Immature natural killer cell (primary cell): ENCODE measurements at regions not wholly inside any gene's neighbourhood (a gene's known extent, or its start where the extent isn't known, plus 50 kb on each side); places are given as distances from the start of the nearest gene placed in this dataset.

Experiments
- DNase-seq, 3 donors: peaks; one replicate each; pipeline ENCODE4 v3.0.0; 2022; ENCODE audit warnings: mixed read lengths in 1 of 3
- H3K27ac Mint-ChIP-seq, 6 donors: one replicate each; pipeline ENCODE4 v1.8.0; 2020; ENCODE audit warnings: mixed read lengths in 6 of 6, mild to moderate bottlenecking in 5 of 6, inconsistent platforms in 4 of 6, moderate library complexity in 3 of 6
- H3K27me3 Mint-ChIP-seq, 3 donors: one replicate each; pipeline ENCODE4 v1.8.0; 2020 to 2021; ENCODE audit warnings: low read depth in 3 of 3, mild to moderate bottlenecking in 3 of 3, mixed read lengths in 3 of 3, moderate library complexity in 3 of 3, inconsistent platforms in 1 of 3
- H3K36me3 Mint-ChIP-seq, 3 donors: one replicate each; pipeline ENCODE4 v1.8.0; 2020; ENCODE audit warnings: mixed read lengths in 3 of 3, inconsistent platforms in 2 of 3, mild to moderate bottlenecking in 2 of 3
- H3K4me1 Mint-ChIP-seq, 2 donors: one replicate each; pipeline ENCODE4 v1.8.0; 2020; ENCODE audit warnings: inconsistent platforms in 2 of 2, mild to moderate bottlenecking in 2 of 2, mixed read lengths in 2 of 2, moderate library complexity in 1 of 2
- H3K4me3 Mint-ChIP-seq, 5 donors: one replicate each; pipeline ENCODE4 v1.8.0; 2020; ENCODE audit warnings: mild to moderate bottlenecking in 5 of 5, mixed read lengths in 5 of 5, inconsistent platforms in 3 of 5, moderate library complexity in 3 of 5
- H3K9me3 Mint-ChIP-seq, 6 donors: one replicate each; pipeline ENCODE4 v1.8.0; 2020; ENCODE audit warnings: mild to moderate bottlenecking in 6 of 6, mixed read lengths in 6 of 6, inconsistent platforms in 4 of 6, moderate library complexity in 3 of 6

DNA sequence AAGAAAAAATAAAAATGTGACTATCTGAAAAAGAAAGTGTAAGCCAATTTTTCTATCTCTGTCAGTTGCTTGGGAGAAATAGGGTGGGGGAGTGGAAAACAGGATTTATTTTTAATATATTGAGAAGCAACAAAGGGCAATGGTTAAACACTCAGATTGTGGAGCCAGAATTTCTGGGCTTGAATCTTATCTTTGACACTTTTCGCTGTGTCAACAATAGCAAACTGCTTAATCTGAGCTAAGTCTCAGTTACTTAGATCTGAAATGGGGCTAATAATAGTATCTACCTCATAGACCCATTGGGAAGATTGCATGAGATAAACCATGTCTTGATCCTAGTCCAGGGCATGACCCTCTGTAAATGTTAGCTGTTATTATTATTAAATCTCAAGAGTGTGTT is 468.1 kb downstream of the ADGRL2 start:
- no peak for DNase-seq

DNA sequence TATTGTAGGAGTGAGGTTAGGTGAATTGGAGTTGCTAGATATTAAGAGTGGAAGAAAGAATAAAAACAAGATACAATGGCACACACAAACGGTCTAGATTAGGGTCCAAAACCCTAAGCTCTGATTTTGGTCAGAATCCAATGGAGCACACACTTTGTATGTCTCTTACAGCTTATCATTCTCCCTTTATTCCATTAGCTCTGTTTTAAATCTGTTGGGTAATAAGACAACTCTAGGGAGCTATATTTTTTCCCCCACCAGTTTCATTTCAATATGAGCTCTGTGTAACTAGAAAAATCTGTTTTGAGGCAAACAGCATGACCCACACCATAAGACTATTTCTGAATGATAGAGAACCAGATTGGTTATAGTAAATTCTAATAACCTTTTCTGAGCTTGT is 465.6 kb downstream of the ADGRL2 start:
- H3K9me3 Mint-ChIP-seq, result peaks cover 3 to 28% (median 8%) of the 10 kb centered on the region in 6 donors
- no peak overlapping the region for H3K27ac Mint-ChIP-seq
- H3K4me1 Mint-ChIP-seq, result no peaks in the 10 kb centered on the region
- H3K36me3 Mint-ChIP-seq, result no peaks in the 10 kb centered on the region
- peaks cover 0 to 2% (median 0%) of the 10 kb centered on the region in 3 donors for H3K27me3 Mint-ChIP-seq
- no peak for DNase-seq
- H3K4me3 Mint-ChIP-seq, result no peak overlapping the region

More for the DNA sequence above, 468.1 kb downstream of the ADGRL2 start:
- Mint-ChIP-seq H3K4me3 (no peak overlapping the region), H3K27ac (no peak overlapping the region), H3K36me3 (no peaks in the 10 kb centered on the region), H3K4me1 (no peaks in the 10 kb centered on the region), H3K9me3 (peaks cover 3 to 23% (median 7%) of the 10 kb centered on the region in 6 donors), H3K27me3 (peaks cover 0 to 2% (median 0%) of the 10 kb centered on the region in 3 donors)

DNA sequence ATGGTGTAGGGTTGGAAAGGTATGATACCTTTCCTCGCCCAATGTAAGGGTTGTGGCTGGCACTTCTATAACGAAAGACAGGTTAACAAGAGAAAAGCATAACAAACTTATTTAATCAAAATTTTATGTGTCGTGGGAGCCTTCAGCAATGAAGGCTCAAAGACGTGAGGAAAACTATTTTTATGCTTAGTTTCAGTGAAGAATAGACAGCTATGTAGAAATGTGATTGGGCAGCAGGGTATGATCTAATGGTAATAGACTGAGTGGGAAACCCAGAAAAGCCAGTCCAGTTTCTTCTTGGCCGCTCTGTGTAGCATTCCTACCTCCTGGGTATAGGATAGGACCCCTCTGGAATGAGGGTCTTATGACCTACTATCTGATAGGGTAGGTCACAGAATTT is 464.7 kb downstream of the ADGRL2 start:
- peaks cover 2 to 30% (median 9%) of the 10 kb centered on the region in 6 donors for H3K9me3 Mint-ChIP-seq
- peaks cover 0 to 2% (median 0%) of the 10 kb centered on the region in 3 donors for H3K27me3 Mint-ChIP-seq
- no peaks in the 10 kb centered on the region for H3K4me1 Mint-ChIP-seq
- H3K36me3 Mint-ChIP-seq, result no peaks in the 10 kb centered on the region
- H3K4me3 Mint-ChIP-seq, result no peak overlapping the region
- H3K27ac Mint-ChIP-seq, result no peak overlapping the region
- no peak for DNase-seq

DNA sequence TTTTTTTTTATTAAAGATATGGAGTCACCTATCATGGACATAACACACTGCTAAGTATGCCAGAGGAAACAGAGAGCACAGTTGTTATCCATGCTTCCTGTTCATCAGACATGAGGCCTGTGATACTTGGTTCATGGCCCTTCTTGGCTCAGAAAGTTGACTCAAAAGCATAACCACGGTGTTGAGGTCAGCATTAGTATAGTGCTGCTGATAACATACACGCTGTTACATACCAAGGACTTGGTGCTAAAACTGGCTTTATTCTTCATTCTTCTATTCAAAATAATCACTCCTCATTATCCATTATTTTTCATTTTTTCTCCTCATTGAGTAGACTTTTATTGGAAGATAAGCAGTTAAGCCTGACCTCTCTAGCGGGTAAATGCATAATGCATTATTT is 464.1 kb downstream of the ADGRL2 start:
- Mint-ChIP-seq H3K4me1 (no peaks in the 10 kb centered on the region), H3K36me3 (no peaks in the 10 kb centered on the region)

DNA sequence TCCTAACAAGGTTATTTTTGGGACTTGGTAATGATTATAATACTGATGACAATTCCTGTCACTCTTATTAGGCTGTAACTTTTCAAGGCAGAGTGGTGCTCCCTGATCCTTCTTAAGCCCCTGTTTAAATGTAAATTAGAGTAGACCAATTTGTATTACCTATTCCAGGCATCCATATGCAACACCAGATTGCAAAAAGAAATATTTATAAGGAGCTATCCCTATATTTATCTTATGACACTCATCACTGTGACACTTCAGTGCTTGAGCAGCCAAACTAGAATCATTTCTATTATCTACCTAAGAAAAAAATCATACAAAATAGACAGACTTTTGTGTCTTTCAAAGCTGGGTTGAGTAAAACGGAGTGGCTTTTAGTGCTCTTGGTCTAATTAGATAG is 462.7 kb downstream of the ADGRL2 start:
- no peaks in the 10 kb centered on the region for H3K4me1 Mint-ChIP-seq

More for the DNA sequence above, 464.1 kb downstream of the ADGRL2 start:
- H3K27ac Mint-ChIP-seq, result no peak overlapping the region
- H3K27me3 Mint-ChIP-seq, result peaks cover 0 to 2% (median 0%) of the 10 kb centered on the region in 3 donors
- no peak overlapping the region for H3K4me3 Mint-ChIP-seq
- DNase-seq, result no peak
- H3K9me3 Mint-ChIP-seq, result peaks cover under 1 to 26% (median 6%) of the 10 kb centered on the region in 6 donors

DNA sequence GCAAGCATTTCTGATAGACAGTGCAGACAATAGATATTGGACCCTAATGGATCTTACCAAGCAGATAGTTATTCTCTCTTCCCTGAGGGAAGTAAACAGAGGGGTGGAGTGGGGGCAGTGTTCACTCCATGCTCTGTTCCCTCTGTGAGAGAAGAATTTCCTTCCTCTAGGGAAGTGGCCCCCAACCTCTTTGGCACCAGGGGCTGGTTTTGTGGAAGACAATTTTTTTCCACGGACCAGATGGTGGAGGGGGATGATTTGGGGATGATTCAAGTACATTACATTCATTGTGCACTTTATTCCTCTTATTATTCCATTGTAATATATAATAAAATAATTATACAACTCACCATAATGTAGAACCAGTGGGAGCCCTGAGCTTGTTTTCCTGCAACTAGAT is 459.9 kb downstream of the ADGRL2 start:
- no peak overlapping the region for H3K4me3 Mint-ChIP-seq
- H3K27ac Mint-ChIP-seq, result no peak overlapping the region
- no peaks in the 10 kb centered on the region for H3K27me3 Mint-ChIP-seq
- no peaks in the 10 kb centered on the region for H3K36me3 Mint-ChIP-seq
- H3K9me3 Mint-ChIP-seq, result peaks cover 3 to 10% (median 6%) of the 10 kb centered on the region in 6 donors
- no peaks in the 10 kb centered on the region for H3K4me1 Mint-ChIP-seq
- no peak for DNase-seq

More for the DNA sequence above, 462.7 kb downstream of the ADGRL2 start:
- no peak for DNase-seq
- Mint-ChIP-seq H3K27me3 (peaks cover 0 to 2% (median 0%) of the 10 kb centered on the region in 3 donors), H3K4me3 (no peak overlapping the region), H3K9me3 (peaks cover 3 to 26% (median 4%) of the 10 kb centered on the region in 6 donors), H3K27ac (no peak overlapping the region), H3K36me3 (no peaks in the 10 kb centered on the region)

DNA sequence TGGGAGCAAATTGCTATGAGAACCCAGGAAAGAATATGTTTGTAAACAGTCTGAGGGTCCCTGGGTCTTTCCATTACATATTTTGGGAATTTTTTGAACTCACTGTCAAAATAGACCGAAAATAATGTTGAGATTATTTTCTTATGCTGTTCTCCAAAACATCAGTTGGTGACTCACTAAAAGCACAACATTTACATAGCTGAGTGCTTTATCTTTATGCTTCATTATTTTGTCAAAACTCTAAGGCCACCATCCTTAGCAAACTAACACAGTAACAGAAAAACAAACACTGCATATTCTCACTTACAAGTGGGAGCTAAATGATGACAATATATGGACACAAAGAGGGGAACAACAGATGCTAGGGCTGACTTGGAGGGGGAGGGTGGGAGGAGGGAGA is 459.3 kb downstream of the ADGRL2 start:
- DNase-seq, result no peak
- Mint-ChIP-seq H3K27ac (no peak overlapping the region), H3K36me3 (no peaks in the 10 kb centered on the region), H3K4me3 (no peak overlapping the region), H3K9me3 (peaks cover 2 to 9% (median 5%) of the 10 kb centered on the region in 6 donors), H3K4me1 (no peaks in the 10 kb centered on the region), H3K27me3 (no peaks in the 10 kb centered on the region)

DNA sequence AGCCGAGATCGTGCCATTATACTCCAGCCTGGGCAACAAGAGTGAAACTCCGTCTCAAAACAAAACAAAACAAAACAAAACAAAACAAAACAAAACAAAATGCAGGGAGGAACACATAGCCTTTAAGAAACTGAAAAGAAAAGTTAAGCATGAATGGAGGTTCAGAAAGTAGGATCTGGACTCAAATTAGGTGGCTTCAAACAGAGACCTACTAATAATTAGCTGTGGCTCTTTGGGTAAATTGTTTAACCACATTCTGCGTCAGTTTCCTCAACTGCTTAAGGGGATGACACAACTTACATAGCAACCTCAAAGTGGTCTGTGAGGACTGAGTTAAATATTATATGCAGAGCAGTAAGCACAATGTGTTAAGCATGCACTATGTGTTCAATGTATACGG is 458.2 kb downstream of the ADGRL2 start:
- no peak overlapping the region for H3K27ac Mint-ChIP-seq
- H3K9me3 Mint-ChIP-seq, result peaks cover 2 to 9% (median 5%) of the 10 kb centered on the region in 6 donors
- no peaks in the 10 kb centered on the region for H3K4me1 Mint-ChIP-seq
- no peak overlapping the region for H3K4me3 Mint-ChIP-seq
- no peak for DNase-seq
- H3K36me3 Mint-ChIP-seq, result no peaks in the 10 kb centered on the region
- no peaks in the 10 kb centered on the region for H3K27me3 Mint-ChIP-seq

DNA sequence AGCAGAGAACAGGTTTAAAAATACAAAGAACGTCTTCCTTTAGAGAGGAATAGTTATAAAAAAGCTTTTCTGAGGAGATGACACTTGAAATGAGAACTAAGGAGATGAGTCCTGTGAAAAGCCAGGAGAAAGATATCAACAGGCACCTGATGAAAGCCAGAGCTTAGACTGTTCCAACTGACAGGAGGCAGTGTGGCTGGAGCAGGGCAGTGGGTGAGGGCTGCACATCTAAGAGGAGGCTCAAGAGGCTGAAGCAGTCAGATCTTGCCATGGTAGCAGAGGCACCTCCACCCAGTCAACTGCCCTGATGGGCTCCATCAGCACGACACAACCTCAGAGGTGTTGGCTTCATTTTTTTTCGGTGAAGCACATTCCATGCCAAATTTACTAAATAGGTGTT is 445.3 kb downstream of the ADGRL2 start:
- H3K4me1 Mint-ChIP-seq, result no peaks in the 10 kb centered on the region
- no peak for DNase-seq
- no peaks in the 10 kb centered on the region for H3K27me3 Mint-ChIP-seq
- H3K4me3 Mint-ChIP-seq, result no peak overlapping the region
- H3K36me3 Mint-ChIP-seq, result no peaks in the 10 kb centered on the region
- no peak overlapping the region for H3K27ac Mint-ChIP-seq
- H3K9me3 Mint-ChIP-seq, result peaks cover 3 to 30% (median 9%) of the 10 kb centered on the region in 6 donors

DNA sequence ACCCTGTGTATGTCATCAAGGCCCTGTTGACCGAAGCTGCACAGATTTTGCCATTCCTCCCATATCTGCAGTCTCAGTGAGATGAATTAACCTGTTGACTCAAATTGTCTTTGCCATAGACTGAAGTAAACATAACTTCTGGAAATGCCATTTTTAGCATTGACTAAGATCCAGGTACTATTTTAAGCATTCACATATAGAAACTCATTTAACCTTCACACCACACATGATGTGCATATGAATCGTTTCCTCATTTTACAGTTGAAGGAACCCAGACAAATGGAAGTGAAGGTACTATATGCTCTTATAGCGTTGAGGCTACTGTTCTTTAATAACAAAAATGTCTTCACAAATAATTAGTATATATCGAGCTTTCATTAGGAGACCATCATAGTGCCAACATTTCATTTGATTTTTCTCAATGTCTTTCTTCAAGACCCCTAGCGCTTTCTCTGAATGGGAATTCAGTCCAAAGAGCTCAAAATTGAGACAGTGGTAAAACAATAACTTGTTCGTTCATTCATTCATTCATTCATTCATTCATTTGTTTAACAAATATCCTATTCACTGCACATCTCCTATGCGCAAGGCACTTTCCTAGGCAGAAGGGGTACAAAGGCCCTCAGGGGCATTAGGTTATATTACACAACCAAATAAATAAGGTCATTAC is 444.7 kb downstream of the ADGRL2 start:
- no peak overlapping the region for H3K27ac Mint-ChIP-seq
- H3K9me3 Mint-ChIP-seq, result peaks cover 3 to 35% (median 9%) of the 10 kb centered on the region in 6 donors
- DNase-seq, result no peak
- no peak overlapping the region for H3K4me3 Mint-ChIP-seq
- no peaks in the 10 kb centered on the region for H3K4me1 Mint-ChIP-seq
- H3K36me3 Mint-ChIP-seq, result no peaks in the 10 kb centered on the region
- H3K27me3 Mint-ChIP-seq, result no peaks in the 10 kb centered on the region

DNA sequence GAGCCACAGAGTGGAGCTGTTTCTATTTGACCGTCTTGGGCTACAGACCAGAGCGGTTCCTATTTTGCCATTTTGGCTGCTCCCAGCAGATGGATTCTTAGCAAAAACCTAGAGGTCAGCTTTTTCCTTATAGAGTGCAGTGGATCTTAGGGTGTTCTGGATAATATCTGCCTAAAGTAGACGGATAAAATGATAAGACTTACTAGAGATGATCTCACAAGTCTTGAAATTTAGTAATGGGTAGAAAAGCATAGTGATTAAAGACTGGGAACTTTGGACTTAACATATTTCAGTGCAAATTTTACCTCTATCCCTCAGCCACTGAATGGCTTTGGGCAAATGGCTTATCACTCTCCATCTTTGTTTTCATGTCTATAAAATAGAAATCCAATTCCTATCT is 439.8 kb downstream of the ADGRL2 start:
- Mint-ChIP-seq H3K27ac (no peak overlapping the region), H3K27me3 (no peaks in the 10 kb centered on the region), H3K36me3 (peaks cover 0 to 8% (median 5%) of the 10 kb centered on the region in 3 donors), H3K4me1 (no peaks in the 10 kb centered on the region), H3K9me3 (peaks cover 13 to 62% (median 22%) of the 10 kb centered on the region in 6 donors), H3K4me3 (no peak overlapping the region)
- DNase-seq, result no peak

DNA sequence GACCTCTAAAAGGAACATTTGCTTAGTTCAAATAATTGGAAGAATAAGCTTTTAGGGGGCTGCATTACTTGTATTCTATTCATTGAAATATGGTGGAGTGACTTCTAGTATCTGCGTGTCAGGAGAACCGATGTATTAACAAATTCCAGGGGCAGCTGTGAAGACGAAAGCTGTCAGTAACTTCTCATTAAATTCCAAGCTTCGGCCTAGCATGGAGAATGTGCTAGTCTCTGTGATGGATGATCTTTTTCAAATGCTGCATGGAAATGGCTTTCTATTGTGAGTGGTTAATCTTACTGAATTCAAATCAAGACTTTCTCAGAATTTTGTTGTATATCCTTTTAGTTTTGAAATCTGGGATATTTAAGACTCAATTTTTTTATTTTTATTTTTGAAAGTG is 429.9 kb downstream of the ADGRL2 start:
- peaks cover 0 to 2% (median 0%) of the 10 kb centered on the region in 3 donors for H3K27me3 Mint-ChIP-seq
- H3K4me1 Mint-ChIP-seq, result peaks cover 12 to 24% of the 10 kb centered on the region in 2 donors

DNA sequence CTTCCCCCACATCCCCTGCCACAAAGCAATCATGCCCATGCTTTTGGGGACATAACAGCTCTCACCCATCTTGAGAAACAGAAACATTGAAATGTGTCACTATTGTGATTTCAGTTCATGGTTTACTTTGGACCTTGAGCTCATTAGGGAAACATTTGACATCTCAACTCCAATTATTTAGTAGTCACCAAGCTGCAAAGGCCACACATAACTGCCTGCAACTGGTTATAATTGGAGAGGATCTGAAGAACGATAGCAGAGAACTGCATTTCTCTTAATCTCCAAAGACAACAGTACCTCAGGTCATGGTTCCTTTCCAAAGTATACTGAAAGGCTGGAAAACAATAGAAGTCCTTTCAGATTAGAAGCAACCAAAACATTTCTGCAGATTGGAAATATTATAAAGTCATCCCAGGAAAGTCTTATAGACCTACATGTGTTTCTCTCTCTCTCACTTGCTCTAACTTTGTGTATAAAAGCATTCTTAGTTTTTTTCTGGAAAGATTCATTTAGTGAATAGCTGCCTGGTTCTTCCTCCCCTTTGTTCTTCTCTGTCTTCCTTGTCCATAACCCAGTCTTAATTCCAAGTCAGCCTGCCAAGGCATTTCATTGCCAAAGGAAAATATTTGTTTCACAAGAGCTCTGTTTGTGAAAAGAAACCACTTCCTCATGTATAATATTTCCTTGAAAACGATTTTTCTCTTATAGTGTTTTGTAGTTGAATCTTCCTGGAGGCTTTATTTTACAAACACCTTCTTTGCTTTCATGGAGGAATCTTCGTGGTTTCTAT is 426.8 kb downstream of the ADGRL2 start:
- H3K9me3 Mint-ChIP-seq, result peaks cover 0 to 26% (median 2%) of the 10 kb centered on the region in 6 donors
- DNase-seq, result no peak
- peaks cover 12 to 31% of the 10 kb centered on the region in 2 donors for H3K4me1 Mint-ChIP-seq
- H3K27ac Mint-ChIP-seq, result no peak overlapping the region
- H3K4me3 Mint-ChIP-seq, result no peak overlapping the region
- H3K27me3 Mint-ChIP-seq, result peaks cover 0 to 2% (median 0%) of the 10 kb centered on the region in 3 donors
- H3K36me3 Mint-ChIP-seq, result peaks cover 0 to 3% (median 0%) of the 10 kb centered on the region in 3 donors

More for the DNA sequence above, 429.9 kb downstream of the ADGRL2 start:
- Mint-ChIP-seq H3K9me3 (peaks cover 3 to 41% (median 10%) of the 10 kb centered on the region in 6 donors), H3K36me3 (peaks cover 0 to 7% (median 3%) of the 10 kb centered on the region in 3 donors), H3K27ac (no peak overlapping the region), H3K4me3 (no peak overlapping the region)
- no peak for DNase-seq

DNA sequence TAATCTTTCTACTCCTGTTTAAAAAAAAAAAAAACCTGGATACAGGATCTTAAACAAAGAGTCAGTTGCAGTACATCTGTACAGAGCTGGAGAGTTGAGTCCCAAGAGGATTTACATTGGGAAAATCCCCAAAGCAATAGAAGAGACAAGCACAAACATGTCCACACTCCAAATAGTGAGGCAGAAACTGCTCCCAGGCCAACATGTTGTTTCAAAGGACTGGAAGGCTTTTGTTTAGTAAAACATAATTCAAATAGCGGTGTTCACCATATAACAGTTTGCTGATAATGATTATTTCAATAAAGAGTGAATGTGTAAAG is 425.4 kb downstream of the ADGRL2 start:
- H3K9me3 Mint-ChIP-seq, result peaks cover 0 to 12% (median 2%) of the 10 kb centered on the region in 6 donors
- no peak overlapping the region for H3K4me3 Mint-ChIP-seq
- H3K27me3 Mint-ChIP-seq, result no peaks in the 10 kb centered on the region
- no peak for DNase-seq
- peaks cover 0 to 3% (median 1%) of the 10 kb centered on the region in 3 donors for H3K36me3 Mint-ChIP-seq
- H3K4me1 Mint-ChIP-seq, result peaks cover 12 to 31% of the 10 kb centered on the region in 2 donors
- H3K27ac Mint-ChIP-seq, result no peak overlapping the region
